CD4-positive, alpha-beta T cell treated with Interleukin-6 at 100 ng/mL for 8 hours (primary cell): ENCODE measurements at regions not wholly inside any gene's neighbourhood (a gene's known extent, or its start where the extent isn't known, plus 50 kb on each side); places are given as distances from the start of the nearest gene placed in this dataset.

Source experiments
- DNase-seq: peaks from one replicate; pipeline ENCODE4 v3.0.0-alpha.2; 2020; ENCODE audit warnings: mixed read lengths, low spot score

DNA sequence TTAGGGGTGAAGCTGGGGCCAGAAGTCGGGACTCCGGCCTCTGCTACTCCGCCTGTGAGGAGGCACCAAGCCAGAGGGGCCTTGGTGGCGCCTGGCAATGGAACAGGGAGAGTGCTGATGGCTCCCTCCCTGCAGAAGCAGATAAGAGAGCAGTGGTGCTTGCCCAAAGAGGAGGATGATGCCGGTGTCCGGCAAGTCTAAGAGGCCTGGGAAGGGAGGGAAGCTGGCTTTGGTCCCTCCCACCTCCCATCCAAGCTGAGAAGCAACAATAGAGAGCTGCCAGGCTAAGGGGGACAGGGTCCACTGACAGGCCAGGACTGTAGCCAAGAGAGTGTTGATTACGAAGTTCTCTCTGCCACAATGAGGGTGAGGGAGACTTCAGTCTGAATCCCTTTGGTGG lies 479.5 kb downstream of the TNS1 start:
- no peak for DNase-seq

DNA sequence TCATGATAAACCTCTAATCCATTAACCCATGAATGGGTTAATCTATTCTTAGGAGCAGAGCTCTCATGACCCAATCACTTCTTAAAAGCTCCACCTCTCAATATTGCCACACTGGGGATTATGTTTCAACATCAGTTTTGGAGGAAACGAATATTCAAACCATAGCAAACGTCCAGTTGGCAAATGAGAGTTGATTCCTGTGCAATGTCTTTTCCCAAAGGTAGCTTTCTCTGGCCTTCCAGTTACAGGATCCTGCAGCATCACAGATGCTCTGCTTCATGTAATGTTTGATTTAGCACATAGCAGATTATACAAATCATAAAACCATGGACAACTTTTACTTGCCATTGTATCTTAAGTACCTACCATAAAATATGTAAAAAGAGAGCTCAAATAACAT lies 481.0 kb downstream of the TNS1 start:
- no peak for DNase-seq

DNA sequence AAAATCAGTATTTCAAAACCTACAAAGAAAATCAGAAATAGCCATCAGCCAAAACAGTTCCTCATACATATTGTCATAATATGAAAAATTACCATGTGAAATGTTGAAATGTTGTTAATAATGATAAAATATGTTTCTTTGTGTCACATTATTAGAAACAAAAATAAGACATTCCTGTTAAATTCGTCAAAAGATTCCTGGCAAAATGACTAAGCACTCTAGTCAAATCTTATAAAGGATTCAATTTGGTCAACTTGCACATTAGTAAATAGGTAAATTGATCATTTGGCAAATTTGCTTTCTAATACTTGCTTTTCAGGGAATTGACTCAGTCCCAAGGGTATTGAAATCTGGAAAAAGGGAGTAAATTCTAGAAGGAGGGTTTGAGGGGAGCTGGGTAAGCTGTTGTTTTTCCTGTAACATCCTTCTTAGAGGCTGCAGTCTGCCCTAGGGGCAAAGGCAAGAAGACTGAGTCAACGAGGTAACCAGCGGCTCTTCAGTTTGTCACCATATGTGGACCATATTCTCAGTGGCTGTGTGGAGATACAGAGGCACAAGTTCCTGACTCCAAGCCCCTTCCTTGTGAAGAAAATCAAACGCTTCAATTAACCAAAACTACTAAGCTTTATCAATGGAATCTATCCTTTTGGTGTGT lies 482.3 kb downstream of the TNS1 start:
- no peak for DNase-seq

DNA sequence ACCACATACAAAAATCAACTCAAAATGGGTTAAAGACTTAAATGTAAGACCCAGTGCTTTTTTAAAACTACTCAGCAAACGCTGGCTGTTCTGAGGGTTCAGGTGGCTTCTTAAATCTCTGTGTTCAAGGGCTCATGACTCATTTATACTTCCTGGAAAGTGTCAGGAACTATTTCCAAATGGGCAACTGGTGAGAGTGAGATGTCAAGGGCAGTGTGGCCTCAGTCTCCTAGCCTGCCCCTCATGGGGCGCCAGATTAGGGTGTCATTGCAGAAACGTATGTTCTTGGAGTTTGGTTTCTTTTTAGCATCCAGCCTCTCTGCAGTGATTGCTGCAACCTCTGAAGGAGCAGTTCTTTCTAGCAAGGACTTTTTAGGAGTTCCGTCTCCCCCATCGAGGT lies 485.4 kb downstream of the TNS1 start:
- DNase-seq = no peak

DNA sequence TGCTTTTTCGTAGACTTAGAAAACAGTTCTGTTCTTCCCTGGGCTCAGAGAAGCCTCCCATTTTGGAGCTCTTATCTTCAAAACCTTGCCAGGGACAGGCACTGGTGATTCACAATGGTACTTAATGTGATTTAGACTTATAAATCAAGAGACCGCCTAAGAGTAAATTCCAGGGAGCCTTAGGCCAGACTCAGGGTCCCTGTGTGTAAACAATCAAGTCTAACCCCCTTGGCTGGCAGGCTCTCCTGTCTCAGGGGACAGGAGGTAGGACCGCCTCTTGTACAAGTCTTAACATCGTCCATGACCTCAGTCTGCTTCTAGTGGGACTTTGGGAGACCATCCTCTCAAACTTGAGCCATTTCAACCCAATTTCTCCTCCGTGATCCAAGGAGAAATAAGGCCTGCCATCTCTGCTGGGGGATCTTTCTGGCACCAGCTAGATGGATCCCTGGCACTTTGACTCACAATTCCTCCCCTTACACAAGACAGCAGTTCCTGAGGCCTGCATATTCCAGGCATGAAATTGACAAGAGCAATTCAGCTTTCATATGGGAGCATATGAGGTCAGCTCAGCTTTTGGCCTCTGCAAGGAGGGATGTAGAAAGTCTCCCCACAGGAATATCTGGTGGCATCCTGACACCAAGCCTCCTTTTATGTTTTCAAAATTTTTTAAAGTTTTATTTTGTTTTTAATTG lies 487.0 kb downstream of the TNS1 start:
- no peak for DNase-seq

DNA sequence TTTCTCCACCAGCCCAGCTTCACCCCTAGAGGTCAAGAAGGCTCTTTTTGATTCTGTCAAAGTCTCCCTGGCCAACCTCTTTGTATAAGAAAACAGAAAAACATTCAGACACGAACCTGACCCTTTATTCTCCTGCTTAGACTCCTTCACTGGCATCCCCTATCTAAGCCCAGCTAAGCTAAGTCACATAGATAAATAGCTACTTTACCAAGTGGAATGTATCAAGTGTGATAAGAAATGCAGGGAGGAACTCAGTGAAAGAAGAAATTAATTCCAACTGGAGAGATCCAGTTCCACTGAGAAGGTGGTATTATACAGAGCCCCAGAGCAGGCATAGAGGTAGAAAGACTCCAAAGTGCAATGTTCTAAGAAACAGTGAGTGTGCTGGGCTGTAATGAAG lies 489.5 kb downstream of the TNS1 start:
- no peak for DNase-seq

DNA sequence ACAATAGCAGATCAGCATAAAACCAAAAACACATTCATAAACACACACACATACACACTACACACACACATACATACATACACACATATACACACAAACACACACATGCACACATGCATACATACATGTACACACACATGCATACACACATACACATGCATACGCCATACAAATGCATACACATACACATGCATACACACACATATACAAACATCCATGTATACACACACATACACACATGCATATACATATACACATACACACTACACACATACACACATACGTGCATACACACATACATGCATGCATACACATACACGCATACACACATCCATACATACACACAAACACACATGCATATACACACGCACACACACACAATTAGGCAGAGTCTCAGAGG lies 490.1 kb downstream of the TNS1 start:
- no peak for DNase-seq

DNA sequence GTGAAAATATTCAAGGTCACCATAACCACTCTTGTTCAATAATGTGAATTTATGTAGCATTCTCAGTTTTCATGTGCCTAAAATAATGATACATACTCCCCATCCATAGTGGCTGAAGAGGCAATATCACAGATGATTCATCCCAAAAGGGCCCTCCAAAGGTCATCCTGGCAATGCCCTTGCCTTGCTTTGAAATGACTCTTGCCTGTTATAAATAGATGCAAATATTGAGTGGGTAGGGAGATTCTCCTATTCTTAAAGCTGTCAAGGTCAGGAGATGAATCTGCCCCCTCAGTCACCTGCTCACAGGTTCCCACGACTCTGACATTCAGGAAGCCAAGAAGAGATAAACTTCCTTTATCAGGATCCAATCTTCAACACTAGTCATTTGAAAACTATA lies 490.5 kb downstream of the TNS1 start:
- no peak for DNase-seq

DNA sequence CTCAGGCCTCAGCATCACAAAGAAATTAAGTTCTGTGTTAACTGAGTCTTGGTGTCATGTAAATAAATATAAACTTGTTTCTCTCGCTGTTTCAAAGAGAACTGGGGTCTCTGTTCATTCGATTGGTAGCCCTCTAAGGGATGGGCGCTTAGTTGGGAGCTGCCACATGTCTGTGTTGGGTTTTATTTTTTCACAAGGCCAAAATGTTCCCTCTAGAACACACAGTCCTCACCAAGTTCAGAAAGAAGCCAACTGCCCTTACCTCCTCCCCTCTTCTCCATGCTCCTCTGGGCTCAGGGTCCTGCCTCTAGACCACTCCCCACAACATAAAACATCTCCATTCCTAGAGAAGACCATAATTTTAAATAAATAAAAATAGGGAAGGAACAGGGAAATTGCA lies 490.9 kb downstream of the TNS1 start:
- no peak for DNase-seq

DNA sequence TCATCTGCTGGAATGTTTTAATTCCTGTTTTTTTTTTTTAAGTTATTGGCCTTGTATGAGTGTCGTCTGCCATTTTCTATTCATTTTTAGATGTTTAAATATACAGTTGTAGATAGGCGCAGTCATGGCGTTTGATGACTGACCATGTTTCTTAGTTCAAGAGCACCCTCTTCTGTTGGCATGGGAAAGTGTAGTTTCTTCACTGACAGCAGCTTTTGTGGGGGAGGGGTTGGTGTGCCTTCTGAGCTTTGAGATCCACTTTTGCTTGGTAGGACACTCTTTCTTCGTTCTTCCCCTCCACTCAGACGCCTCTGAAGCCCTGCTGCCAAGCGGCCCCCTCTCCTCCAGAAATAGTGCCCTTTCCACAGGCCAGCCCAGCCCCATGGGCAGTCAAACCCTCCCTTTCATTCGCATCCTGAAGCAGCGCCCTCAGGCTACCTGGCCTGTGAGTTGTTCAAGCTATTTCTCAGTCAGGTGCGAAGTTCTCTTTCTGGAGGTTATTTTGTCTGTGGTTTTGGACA lies 492.0 kb downstream of the TNS1 start:
- DNase-seq = peak; percentile 3

DNA sequence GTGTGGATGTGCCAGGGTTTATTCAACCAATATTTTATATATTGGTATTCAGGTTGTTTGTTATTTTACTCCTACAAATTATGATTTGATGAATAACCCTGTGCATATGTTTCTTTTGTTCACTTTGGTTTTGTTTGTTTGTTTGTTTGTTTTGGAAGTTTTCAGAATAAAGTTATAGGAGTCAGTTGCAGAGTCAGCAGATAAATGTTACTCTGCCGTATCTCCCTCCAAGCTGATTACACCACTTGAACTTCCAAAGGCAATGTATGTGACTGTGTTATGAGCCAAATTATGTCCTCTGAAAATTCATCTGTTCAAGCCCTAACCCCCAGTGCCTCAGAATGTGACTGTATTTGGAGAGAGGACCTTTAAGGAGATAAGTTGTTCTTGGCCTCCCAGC lies 497.5 kb downstream of the TNS1 start:
- DNase-seq = no peak

DNA sequence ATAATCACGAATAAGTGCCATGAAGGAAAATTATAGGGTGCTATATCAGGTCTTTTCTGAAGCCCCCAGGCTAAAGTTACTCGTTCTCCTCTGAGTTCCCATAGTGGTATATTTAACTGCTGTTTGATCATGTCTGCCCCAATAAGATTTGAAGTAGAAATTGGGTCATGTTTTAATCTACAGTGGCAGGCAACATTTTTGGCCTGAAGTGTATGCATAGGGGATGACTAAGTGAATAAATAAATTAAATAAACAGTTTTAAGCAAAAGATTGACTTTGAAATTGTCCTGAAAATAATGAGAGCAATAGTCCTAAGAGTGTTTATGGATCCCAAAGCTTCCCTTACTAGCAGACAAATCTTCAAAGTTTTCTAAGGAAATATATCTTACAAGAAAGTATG lies 500.9 kb downstream of the TNS1 start:
- no peak for DNase-seq

DNA sequence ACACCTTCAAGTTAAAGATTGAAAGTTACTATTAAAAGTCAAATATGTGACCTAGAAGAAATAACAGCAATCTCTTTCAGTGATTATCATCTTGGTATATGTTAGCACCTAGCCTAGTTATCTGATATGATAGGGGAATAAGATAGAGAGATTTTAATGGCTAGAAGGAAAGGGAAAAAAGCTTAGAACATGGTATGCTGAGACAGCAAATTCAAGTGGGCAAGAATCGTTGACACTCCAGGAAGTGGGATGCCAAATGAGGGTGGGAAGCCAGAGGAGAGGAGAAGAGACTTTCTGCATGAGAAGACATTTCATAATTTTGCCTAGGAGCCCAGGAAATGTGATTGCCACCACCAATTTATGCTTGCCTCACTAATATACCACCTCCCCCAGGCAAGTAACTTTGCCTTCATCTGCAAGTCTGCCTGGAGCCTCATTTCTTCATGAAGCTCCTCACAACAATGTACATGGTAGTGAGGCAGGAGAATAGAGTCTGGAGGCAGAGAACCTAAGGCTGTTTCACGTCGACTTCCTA lies 504.9 kb downstream of the TNS1 start:
- no peak for DNase-seq

DNA sequence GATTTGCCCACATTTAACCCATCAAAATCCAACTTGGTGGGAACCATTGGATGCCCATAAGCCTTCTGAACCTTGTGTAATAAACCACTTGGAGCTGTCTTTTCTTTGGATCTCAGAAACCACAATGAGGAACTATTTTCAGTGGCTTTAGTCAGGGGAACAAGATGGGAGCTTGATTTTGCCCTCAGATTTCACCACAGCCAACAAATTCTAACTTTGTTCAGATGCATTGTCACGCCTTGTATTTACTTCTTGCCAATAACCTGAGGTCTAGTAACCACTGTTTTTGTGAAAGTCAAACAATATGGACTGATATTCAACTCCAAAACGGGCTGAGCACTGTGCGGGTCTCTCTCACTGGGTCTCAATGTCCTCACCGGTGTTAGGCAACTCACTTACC lies 508.2 kb downstream of the TNS1 start:
- no peak for DNase-seq

DNA sequence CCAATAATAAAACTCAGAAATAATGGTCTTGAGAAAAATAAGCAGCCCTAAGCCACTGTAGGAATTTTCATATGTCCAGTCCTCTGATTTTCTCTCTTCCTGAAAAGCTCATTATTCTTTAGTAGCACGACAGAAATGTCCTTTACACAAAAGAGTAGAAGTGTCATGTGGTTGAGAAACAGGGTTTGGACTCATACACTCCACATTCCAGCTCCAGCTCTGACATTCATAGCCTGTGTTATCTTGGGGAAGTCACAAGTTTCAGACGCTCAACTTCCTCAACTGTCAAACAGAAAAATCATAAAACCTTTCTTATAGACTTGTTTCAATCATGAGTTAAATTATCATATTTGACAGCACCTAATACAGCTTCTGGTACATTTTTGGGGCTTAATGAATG lies 511.5 kb downstream of the TNS1 start:
- no peak for DNase-seq

DNA sequence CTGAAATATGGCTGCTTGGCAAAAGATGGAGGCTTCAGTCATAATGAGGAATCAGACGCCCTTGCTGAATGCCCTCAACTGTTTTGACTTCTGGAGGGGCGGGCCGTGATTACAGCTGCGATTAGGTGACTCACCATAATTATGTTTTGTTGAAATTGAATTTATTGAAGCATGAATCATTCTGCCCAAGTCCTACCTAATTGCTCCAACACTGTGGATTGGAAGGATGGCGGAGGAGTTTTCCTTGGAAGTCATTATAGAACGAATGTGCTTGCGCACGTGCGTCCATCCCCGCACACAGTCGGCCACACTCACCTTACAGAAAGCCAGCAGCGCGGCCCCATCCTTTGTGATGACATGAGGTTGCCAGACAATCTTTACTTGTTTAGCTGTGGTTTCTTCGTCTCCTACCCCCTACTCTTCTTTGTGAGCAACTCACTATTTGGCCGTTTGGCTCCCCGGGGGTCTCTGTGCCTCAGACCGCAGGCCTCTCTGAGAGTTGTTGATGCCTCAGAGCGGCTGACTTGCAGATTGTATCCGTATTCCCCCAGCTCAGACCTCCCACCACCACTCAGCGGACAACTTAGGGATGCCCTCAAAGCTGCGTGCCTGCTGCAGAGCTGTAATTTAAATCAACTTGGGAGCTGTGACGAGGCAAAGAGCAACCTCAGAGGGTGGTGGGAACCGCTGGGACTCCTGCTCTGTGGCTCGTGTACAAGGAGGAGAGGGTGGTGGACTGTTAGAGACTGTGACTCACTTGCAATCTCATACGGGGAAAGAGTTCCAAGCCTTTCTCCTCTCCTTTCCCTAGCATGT lies 513.4 kb downstream of the TNS1 start:
- DNase-seq = no peak

DNA sequence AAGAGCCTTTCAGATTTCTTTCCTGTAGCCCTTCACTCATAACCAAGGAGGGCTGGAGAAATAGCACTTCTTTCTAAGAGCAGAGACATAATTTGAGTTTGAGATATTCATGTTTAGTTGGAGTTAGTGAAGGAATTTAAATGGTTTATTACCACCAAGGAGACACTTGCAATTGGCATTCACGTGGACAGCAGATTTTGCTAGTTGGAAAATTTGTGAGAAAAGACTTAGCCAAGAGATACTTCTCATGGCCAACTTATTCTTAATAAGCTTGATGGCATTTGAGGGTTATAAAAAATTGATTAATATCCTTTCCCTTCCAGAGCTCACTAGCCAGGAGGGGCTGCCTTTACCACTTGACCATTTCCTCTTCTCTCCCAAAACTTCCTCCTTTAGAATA lies 518.7 kb downstream of the TNS1 start:
- DNase-seq = no peak

DNA sequence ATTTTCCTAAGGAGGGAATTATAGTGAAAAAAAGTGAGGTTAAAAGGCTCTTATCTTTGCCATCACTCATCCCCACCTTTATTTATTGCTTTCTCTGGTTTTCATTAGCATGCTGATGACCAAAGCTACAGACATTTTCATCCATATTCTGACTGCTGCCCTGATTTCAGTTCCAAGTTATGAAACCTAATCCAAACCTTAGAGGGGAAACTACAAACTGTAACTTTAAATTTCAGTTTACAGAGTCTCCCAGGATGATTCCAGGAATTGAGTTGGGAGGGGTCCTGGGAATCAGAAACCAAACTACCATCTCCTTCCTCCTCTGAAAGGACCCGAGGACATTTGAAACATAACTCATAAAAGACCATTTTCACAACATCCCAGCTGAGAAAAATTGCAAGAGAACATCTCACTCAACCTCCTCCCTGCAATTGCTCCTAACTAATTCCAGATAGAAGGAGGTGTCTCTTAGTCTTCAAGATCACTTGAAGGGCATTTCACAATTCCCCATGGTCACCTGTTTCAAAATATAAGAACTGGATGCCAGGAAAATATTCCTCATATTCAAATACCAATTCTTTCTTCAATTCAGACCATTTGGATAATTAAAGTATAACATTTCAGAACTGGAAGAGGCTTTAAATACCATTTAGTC lies 520.6 kb downstream of the TNS1 start:
- no peak for DNase-seq

DNA sequence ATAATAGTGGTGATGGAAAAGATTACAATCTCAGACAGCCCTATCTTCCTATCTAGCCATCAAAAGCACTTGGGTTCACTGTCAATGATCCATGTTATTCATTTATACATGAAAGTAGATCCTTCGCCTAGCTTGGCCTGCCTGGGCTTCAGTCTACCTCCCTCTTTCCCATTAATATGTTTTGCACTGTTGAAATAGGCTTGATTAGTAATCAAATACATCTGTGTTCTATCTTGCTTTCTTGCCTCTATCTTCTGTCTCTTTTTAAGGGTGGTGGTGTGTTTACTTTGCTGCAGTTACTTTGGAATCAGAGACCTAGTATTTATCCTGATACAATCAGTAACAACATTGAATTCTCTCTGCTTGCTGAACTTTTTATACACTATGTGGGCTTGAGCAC lies 521.2 kb downstream of the TNS1 start:
- DNase-seq = no peak

DNA sequence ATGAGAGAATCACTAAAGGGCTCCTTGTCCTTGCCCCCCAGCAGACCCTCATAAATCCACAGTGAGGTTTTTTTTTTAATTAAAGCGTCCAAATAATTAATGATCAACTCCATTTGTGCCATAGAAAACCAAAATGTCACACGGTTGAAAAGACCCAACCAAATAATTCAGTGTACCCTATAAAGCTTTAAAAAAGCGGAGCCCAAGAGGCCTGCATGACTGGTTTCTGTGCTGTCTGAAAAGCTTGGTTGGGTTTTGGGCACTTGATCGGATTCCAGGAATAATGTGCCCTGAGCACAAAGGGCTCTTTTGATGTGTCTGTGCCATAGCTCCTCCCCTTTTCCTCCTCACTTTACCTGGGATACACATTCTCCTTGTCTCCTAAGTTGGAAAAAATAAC lies 523.2 kb downstream of the TNS1 start:
- DNase-seq = no peak

DNA sequence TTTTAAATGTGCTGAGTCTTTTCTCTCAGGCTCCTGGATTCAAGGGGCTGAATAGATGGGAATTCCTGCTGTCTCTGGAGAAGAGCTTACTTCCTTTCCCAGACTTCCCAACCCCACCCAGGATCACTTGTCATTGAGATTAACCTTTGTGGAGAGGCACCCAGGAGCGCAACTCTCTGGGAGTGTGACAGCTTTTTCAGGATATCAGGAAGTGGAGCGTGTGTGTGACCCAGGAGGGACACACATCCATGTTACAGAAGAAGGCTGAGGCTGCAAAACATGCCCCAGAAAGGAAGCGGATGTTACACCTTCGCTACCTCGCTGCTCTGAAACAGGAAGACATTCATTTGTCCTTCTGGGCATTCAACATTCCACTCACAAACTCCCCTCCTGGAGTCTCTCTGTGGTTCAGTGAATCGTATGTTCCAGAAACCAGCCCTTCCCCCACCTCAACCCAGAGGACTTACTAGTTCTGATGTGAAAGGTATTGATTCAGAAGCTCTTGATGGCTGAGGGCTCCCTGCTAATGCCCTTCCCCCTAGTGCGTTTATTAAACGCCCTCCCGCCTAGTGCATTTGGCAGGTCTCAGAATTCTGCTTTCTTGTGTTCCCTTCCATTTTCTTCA lies 523.9 kb downstream of the TNS1 start:
- no peak for DNase-seq

DNA sequence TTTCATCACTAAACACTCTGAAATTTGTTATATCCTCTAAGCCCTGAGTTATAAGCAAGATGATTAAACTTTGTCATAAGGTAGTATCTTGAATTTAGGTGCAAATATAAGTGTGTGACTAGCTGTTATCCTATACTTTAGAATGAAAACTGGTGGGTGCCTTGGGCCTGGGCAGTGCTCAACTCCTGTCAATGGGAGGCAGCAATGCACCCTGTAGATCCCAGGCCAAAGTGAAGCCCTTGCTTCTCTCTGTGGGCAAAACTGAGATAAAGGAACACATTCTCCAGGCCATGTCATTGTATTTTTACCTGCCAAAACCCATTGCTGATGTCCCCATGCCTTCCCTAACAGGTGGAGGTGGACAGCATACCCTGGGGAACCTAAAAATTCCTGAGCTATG lies 525.2 kb downstream of the TNS1 start:
- no peak for DNase-seq
